GOT3 (cell line): ENCODE measurements at regions not wholly inside any gene's neighbourhood (a gene's known extent, or its start where the extent isn't known, plus 50 kb on each side); places are given as distances from the start of the nearest gene placed in this dataset.
"Not testable (repeated sequence)": the region's sequence is repeated elsewhere in the genome, so short reads cannot be mapped to it uniquely, and the experiment has no call there.

Experiments
- DNase-seq: peaks from one replicate; lab custom pipeline; 2025; ENCODE audit warnings: mixed read lengths; lab: John Stamatoyannopoulos, UW

- DNase-seq = no peak
Measured at GRCh38 chr11:13135385-13136271, 126.5 kb downstream of the RASSF10 start.

- DNase-seq = no peak
Measured at GRCh38 chr11:13136272-13136596, 127.1 kb downstream of the RASSF10 start.

- DNase-seq = no peak
Measured at GRCh38 chr11:13137844-13138301, 128.8 kb downstream of the RASSF10 start.

GRCh38 chr11:13139085-13139484, 130.0 kb downstream of the RASSF10 start:
- not testable (repeated sequence) for DNase-seq

- no peak for DNase-seq
Measured at GRCh38 chr11:13140028-13140870, 131.1 kb downstream of the RASSF10 start.

- no peak for DNase-seq
Measured at GRCh38 chr11:13140873-13141655, 131.9 kb downstream of the RASSF10 start.

GRCh38 chr11:13141731-13142709, 132.9 kb downstream of the RASSF10 start:
- DNase-seq = no peak

GRCh38 chr11:13143486-13144297, 133.9 kb upstream of the BMAL1 start:
- no peak for DNase-seq

- DNase-seq = no peak
Measured at GRCh38 chr11:13145461-13145860, 132.1 kb upstream of the BMAL1 start.

- no peak for DNase-seq
Measured at GRCh38 chr11:13149991-13150390, 127.6 kb upstream of the BMAL1 start.

- DNase-seq = no peak
Measured at GRCh38 chr11:13150487-13150886, 127.1 kb upstream of the BMAL1 start.

GRCh38 chr11:13152264-13152663, 125.3 kb upstream of the BMAL1 start:
- no peak for DNase-seq

- no peak for DNase-seq
Measured at GRCh38 chr11:13152736-13153541, 124.7 kb upstream of the BMAL1 start.

GRCh38 chr11:13154374-13154773, 123.2 kb upstream of the BMAL1 start:
- not testable (repeated sequence) for DNase-seq

- DNase-seq = no peak
Measured at GRCh38 chr11:13160346-13160745, 117.2 kb upstream of the BMAL1 start.

GRCh38 chr11:13160806-13161205, 116.8 kb upstream of the BMAL1 start:
- no peak for DNase-seq

GRCh38 chr11:13163158-13163557, 114.4 kb upstream of the BMAL1 start:
- no peak for DNase-seq

- DNase-seq = no peak
Measured at GRCh38 chr11:13166036-13166435, 111.6 kb upstream of the BMAL1 start.

GRCh38 chr11:13168271-13168670, 109.3 kb upstream of the BMAL1 start:
- no peak for DNase-seq
